Peyer's patch (tissue), 4 donors: ENCODE measurements at regions not wholly inside any gene's neighbourhood (a gene's known extent, or its start where the extent isn't known, plus 50 kb on each side); places are given as distances from the start of the nearest gene placed in this dataset.

Experiments used
- POLR2A ChIP-seq, 2 donors: fragments of 450-650 bp; IDR thresholded peaks; one replicate each; pipeline ENCODE4 v1.5.1; 2017; ENCODE audit warnings: antibody characterized with exemption in 2 of 2, mild to moderate bottlenecking in 2 of 2, moderate library complexity in 2 of 2
- TF ChIP-seq, protein P1 (sequence below), 6 experiments: fragments of 450-650 bp in 4 of 6; fragments of 200-600 bp in 2 of 6; sonication (generic) in 1 of 6; IDR thresholded peaks; one replicate each; pipeline ENCODE4 v1.5.1; 2017 to 2019; ENCODE audit warnings: antibody characterized with exemption in 6 of 6, mild to moderate bottlenecking in 3 of 6, moderate library complexity in 1 of 6

DNA sequence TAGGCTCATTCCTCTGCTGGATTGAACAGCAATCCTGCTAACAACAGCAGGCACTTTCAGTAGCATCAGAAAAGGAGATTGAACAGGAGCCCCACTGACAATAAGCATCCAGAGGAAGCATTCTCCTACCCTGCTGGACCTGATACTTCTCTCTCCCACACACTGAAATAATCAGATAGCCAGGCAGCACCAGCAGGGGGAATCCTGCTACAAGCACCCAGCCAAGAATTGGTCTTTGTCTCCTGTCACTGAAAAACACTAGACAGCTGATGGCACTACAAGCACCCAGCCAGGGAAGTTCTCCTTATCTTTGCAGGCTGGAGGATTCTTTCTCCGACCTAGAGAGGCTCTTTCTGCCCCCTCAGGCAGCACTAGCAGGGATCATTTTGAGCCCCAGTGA lies 444.3 kb upstream of the GRIA3 start:
- TF ChIP-seq POLR2A (IDR thresholded peaks at IDR 0.05), result no peak
- TF ChIP-seq, protein P1, sequence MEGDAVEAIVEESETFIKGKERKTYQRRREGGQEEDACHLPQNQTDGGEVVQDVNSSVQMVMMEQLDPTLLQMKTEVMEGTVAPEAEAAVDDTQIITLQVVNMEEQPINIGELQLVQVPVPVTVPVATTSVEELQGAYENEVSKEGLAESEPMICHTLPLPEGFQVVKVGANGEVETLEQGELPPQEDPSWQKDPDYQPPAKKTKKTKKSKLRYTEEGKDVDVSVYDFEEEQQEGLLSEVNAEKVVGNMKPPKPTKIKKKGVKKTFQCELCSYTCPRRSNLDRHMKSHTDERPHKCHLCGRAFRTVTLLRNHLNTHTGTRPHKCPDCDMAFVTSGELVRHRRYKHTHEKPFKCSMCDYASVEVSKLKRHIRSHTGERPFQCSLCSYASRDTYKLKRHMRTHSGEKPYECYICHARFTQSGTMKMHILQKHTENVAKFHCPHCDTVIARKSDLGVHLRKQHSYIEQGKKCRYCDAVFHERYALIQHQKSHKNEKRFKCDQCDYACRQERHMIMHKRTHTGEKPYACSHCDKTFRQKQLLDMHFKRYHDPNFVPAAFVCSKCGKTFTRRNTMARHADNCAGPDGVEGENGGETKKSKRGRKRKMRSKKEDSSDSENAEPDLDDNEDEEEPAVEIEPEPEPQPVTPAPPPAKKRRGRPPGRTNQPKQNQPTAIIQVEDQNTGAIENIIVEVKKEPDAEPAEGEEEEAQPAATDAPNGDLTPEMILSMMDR (IDR thresholded peaks at IDR 0.05), result no peak
